ENCODE measurements at regions not wholly inside any gene's neighbourhood (a gene's known extent, or its start where the extent isn't known, plus 50 kb on each side); places are given as distances from the start of the nearest gene placed in this dataset.

- Histone ChIP-seq H3K9ac (ENCODE audit: low read length) (no peak overlapping the region), H3K9me3 (ENCODE audit: low read length) (no peaks in the 10 kb centered on the region), H3K4me1 (ENCODE audit: insufficient read depth, low read length) (peaks cover 35% of the 10 kb centered on the region), H3K27me3 (ENCODE audit: control insufficient read depth in 1 of 2, insufficient read depth in 2 of 2, low read length in 2 of 2) (no peaks in the 10 kb centered on the region), H3K4me3 (ENCODE audit: low read depth in 1 of 2, low read length in 2 of 2) (no peak overlapping the region), H3K27ac (ENCODE audit: low read depth, low read length) (peak overlapping the region; percentile 76), H3K36me3 (ENCODE audit: insufficient read depth, low read length) (no peaks in the 10 kb centered on the region)
These were observed 50.6 kb upstream of the LAPTM5 start for GRCh38 chr1:30808067-30808662.

DNA sequence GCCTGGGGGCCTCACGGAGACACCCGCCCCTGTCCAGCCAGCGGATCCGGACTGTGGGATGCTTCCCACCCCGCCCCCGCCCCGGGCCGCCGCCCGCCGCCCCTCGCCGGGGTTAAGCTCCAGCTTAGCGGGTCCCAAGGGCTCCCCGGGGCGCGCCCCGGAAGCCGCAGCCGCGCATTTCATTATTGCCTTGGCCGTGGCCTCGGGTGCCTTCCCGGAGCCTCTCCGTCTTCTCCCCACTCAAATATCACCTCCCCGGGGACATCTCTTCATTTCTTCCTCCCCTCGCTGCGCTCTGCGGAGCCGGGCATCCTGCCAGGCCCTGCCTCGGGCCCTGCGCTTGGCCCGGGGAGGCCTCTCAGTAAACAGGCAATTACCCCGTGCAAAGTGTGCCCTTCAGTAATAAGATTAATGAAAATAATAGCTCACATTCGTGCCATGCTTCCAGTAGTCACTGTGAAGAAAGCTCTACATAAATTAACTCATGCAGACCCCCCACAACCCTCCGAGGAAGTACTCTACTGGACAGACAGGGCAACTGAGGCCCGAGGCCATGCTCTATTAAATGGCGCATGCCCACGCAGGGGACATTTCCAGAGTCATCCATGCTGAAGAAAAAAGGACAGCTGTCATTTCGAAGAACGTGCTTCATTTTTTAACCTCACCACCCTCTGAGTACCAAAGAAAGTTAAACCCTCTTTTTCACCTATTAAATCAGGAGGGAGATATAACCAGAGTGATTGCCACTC lies 49.9 kb upstream of the LAPTM5 start:
- peaks cover 35% of the 10 kb centered on the region for H3K4me1 ChIP-seq (ENCODE audit: insufficient read depth, low read length)
- H3K4me3 ChIP-seq (ENCODE audit: low read depth in 1 of 2, low read length in 2 of 2) = peak overlapping the region in 1 of 2 donors; percentile 3
- H3K36me3 ChIP-seq (ENCODE audit: insufficient read depth, low read length) = no peaks in the 10 kb centered on the region
- no peaks in the 10 kb centered on the region for H3K27me3 ChIP-seq (ENCODE audit: control insufficient read depth in 1 of 2, insufficient read depth in 2 of 2, low read length in 2 of 2)
- H3K9me3 ChIP-seq (ENCODE audit: low read length) = no peaks in the 10 kb centered on the region
- no peak overlapping the region for H3K9ac ChIP-seq (ENCODE audit: low read length)
- H3K27ac ChIP-seq (ENCODE audit: low read depth, low read length) = peak overlapping the region; percentile 76
